GM12873 (cell line): ENCODE measurements at regions not wholly inside any gene's neighbourhood (a gene's known extent, or its start where the extent isn't known, plus 50 kb on each side); places are given as distances from the start of the nearest gene placed in this dataset.

Source experiments
- CTCF ChIP-seq: IDR thresholded peaks from 2 replicates; pipeline ENCODE4 v1.5.1; 2012; ENCODE audit warnings: low read depth, mild to moderate bottlenecking, moderate library complexity, low read length, control low read depth; ENCODE audit not compliant: insufficient read depth; ENCODE audit errors: missing control alignments

- no peak for TF ChIP-seq CTCF
Measured at GRCh38 chr4:33427676-33428075, 2707.5 kb downstream of the PCDH7 start.

GRCh38 chr4:33429971-33430370, 2709.8 kb downstream of the PCDH7 start:
- TF ChIP-seq CTCF: no peak

GRCh38 chr4:33437406-33437805, 2717.2 kb downstream of the PCDH7 start:
- TF ChIP-seq CTCF: no peak

- no peak for TF ChIP-seq CTCF
Measured at GRCh38 chr4:33446953-33447352, 2726.8 kb downstream of the PCDH7 start.

GRCh38 chr4:33448948-33449347, 2728.8 kb downstream of the PCDH7 start:
- no peak for TF ChIP-seq CTCF

- TF ChIP-seq CTCF: no peak
Measured at GRCh38 chr4:33453436-33453835, 2733.3 kb downstream of the PCDH7 start.

GRCh38 chr4:33453916-33454315, 2733.7 kb downstream of the PCDH7 start:
- no peak for TF ChIP-seq CTCF
